ENCODE measurements at regions not wholly inside any gene's neighbourhood (a gene's known extent, or its start where the extent isn't known, plus 50 kb on each side); places are given as distances from the start of the nearest gene placed in this dataset.

GRCh38 chr3:66586853-66587252, 86.0 kb upstream of the LRIG1 start:
- no peak for TF ChIP-seq MEF2A (IDR thresholded peaks at IDR 0.05; ENCODE audit: insufficient read depth, low read depth, low read length)
- TF ChIP-seq SRF (IDR thresholded peaks at IDR 0.05; ENCODE audit: low read depth in 2 of 2, low read length in 2 of 2): no peak
- no peak for TF ChIP-seq ZSCAN29 (IDR thresholded peaks at IDR 0.05)
- no peak for TF ChIP-seq MAX (IDR thresholded peaks at IDR 0.05; ENCODE audit: low read depth, low read length)
- no peak for TF ChIP-seq EZH2 (IDR thresholded peaks at IDR 0.05; ENCODE audit: borderline replicate concordance, control insufficient read depth, low read depth, low read length)

Measured in GM12878 (cell line).